ENCODE measurements at regions not wholly inside any gene's neighbourhood (a gene's known extent, or its start where the extent isn't known, plus 50 kb on each side); places are given as distances from the start of the nearest gene placed in this dataset.
"Not testable (repeated sequence)": the region's sequence is repeated elsewhere in the genome, so short reads cannot be mapped to it uniquely, and the experiment has no call there.

- Mint-ChIP-seq H3K4me1 (ENCODE audit: low read depth) (peaks cover 12% of the 10 kb centered on the region), H3K27ac (no peak overlapping the region), H3K36me3 (ENCODE audit: low read depth) (no peaks in the 10 kb centered on the region), H3K27me3 (ENCODE audit: insufficient read depth) (peaks cover 2% of the 10 kb centered on the region; the same call in 1 of the 2 replicates), H3K4me3 (no peak overlapping the region), H3K9me3 (no peaks in the 10 kb centered on the region)
- no peak for TF ChIP-seq CTCF (IDR thresholded peaks at IDR 0.05)
- no peak for DNase-seq
Observed at GRCh38 chr7:113030489-113030888, 56.1 kb downstream of the GPR85 start.

GRCh38 chr7:113026941-113027340 is 59.7 kb downstream of the GPR85 start:
- Mint-ChIP-seq H3K27ac (no peak overlapping the region), H3K9me3 (no peaks in the 10 kb centered on the region), H3K4me3 (no peak overlapping the region), H3K27me3 (ENCODE audit: insufficient read depth) (no peaks in the 10 kb centered on the region; the same call in 1 of the 2 replicates), H3K4me1 (ENCODE audit: low read depth) (peaks cover 12% of the 10 kb centered on the region), H3K36me3 (ENCODE audit: low read depth) (no peaks in the 10 kb centered on the region)
- DNase-seq: peak; percentile 19
- no peak for TF ChIP-seq CTCF (IDR thresholded peaks at IDR 0.05)

- Mint-ChIP-seq H3K4me1 (ENCODE audit: low read depth) (peaks cover 22% of the 10 kb centered on the region), H3K9me3 (peaks cover 13% of the 10 kb centered on the region), H3K36me3 (ENCODE audit: low read depth) (peaks cover 13% of the 10 kb centered on the region)
- not testable (repeated sequence) for H3K4me3 Mint-ChIP-seq; H3K27ac Mint-ChIP-seq; DNase-seq; H3K27me3 Mint-ChIP-seq (ENCODE audit: insufficient read depth)
Observed at GRCh38 chr7:113017144-113017857, 69.3 kb downstream of the GPR85 start.

- DNase-seq: peak; percentile 52
- no peak overlapping the region for H3K4me3 Mint-ChIP-seq
- H3K27me3 Mint-ChIP-seq (ENCODE audit: insufficient read depth): peaks cover 1% of the 10 kb centered on the region; the same call in 1 of the 2 replicates
- no peak overlapping the region for H3K27ac Mint-ChIP-seq
- H3K4me1 Mint-ChIP-seq (ENCODE audit: low read depth): peaks cover 22% of the 10 kb centered on the region
- peaks cover 14% of the 10 kb centered on the region for H3K36me3 Mint-ChIP-seq (ENCODE audit: low read depth)
- peak; percentile 87 for TF ChIP-seq CTCF (IDR thresholded peaks at IDR 0.05)
- H3K9me3 Mint-ChIP-seq: peaks cover 13% of the 10 kb centered on the region
Observed at GRCh38 chr7:113015034-113015645, 71.5 kb downstream of the GPR85 start.

- Mint-ChIP-seq H3K27ac (no peak overlapping the region; the same call in 1 of the 2 replicates), H3K4me1 (ENCODE audit: low read depth) (peaks cover 18% of the 10 kb centered on the region), H3K36me3 (ENCODE audit: low read depth) (peaks cover 14% of the 10 kb centered on the region), H3K27me3 (ENCODE audit: insufficient read depth) (peaks cover 1% of the 10 kb centered on the region; the same call in 1 of the 2 replicates), H3K9me3 (peaks cover 13% of the 10 kb centered on the region), H3K4me3 (no peak overlapping the region)
- TF ChIP-seq CTCF (IDR thresholded peaks at IDR 0.05): no peak
- no peak for DNase-seq
Observed at GRCh38 chr7:113013761-113014449, 72.7 kb downstream of the GPR85 start.

- Mint-ChIP-seq H3K9me3 (peaks cover 14% of the 10 kb centered on the region), H3K4me1 (ENCODE audit: low read depth) (peaks cover 17% of the 10 kb centered on the region)
- not testable (repeated sequence) for H3K27ac Mint-ChIP-seq
Observed at GRCh38 chr7:113012862-113013261, 73.8 kb downstream of the GPR85 start.

More at GRCh38 chr7:113012862-113013261, 73.8 kb downstream of the GPR85 start:
- not testable (repeated sequence) for H3K4me3 Mint-ChIP-seq; H3K27me3 Mint-ChIP-seq (ENCODE audit: insufficient read depth); DNase-seq
- H3K36me3 Mint-ChIP-seq (ENCODE audit: low read depth): peaks cover 14% of the 10 kb centered on the region
